HG03460 (cell line): ENCODE measurements at regions not wholly inside any gene's neighbourhood (a gene's known extent, or its start where the extent isn't known, plus 50 kb on each side); places are given as distances from the start of the nearest gene placed in this dataset.
"Not testable (repeated sequence)": the region's sequence is repeated elsewhere in the genome, so short reads cannot be mapped to it uniquely, and the experiment has no call there.

Experiments used
- ATAC-seq: cut with Tn5 transposase; IDR thresholded peaks from one replicate; pipeline ENCODE4 v1.9.1; 2021; ENCODE audit not compliant: unreplicated experiment

DNA sequence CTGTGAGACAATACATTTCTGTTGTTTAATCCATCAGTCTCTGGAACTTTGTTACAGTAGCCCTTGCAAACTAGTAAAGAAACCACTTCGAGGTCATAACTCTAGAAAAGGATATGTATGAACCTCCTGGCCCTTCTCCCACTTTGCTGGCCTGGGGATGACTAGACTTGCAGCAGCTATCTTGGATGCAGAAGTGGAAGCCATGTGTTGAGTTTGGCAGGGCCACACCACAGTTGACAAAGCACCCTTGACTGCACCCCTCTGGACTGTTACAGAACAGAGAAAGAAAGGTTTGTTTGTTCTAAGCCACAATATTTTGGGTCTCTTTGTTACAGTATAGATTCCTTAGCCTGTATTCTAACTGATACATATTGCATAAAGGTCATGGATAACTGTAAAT, 183.2 kb upstream of the TAS2R1 start:
- no peak for ATAC-seq

DNA sequence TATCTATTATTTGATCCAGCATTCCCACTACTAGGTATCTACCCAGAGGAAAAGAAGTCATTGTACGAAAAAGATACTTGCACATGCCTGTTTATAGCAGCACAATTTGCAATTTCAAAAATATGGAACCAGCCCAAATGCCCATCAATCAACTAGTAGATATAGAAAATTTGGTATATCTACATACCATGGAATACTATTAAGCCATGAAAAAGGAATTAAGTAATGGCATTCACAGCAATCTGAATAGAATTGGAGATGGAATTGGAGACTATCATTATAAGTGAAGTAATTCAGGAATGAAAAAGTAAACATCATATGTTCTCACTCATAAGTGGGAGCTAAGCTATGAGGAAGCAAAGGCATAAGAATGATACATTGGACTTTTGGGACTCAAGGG, 177.2 kb upstream of the TAS2R1 start:
- not testable (repeated sequence) for ATAC-seq

DNA sequence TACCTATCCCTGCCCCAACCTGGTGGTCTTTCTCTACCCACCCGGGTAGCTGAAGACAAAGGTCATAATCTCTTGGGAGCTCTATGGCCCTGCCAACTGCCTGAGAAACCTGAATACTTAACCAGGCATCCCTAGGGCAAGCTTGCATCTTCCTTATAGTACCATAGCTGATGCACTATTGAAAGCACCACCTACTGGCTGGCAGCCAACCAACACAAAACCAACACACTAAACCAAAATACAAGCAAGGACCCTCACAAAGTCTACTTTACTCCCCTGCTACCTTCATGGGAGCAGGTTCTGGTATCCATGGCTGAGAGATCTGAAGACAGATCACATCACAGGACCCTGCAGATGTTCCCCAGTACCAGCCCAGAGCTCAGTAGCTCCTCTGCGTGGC, 171.8 kb upstream of the TAS2R1 start:
- ATAC-seq, result no peak

DNA sequence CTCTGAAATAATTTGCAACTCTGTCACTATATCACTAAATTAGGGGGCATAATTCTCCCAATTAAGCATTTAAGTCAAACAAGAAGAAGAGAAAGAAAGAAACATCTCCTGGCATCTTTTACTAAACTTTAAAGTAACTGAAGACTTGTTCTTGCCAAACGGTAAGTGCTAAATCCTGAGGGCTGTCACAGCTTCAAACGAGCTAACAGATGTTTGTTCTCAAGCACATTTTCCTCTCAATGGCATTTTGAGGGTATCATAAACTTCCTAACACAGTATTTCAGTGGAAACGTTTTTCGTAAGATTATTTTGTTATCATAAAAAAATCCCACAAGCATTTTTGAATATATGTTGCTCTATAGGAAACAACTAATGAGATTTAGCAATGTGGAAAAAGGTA, 169.5 kb upstream of the TAS2R1 start:
- no peak for ATAC-seq

DNA sequence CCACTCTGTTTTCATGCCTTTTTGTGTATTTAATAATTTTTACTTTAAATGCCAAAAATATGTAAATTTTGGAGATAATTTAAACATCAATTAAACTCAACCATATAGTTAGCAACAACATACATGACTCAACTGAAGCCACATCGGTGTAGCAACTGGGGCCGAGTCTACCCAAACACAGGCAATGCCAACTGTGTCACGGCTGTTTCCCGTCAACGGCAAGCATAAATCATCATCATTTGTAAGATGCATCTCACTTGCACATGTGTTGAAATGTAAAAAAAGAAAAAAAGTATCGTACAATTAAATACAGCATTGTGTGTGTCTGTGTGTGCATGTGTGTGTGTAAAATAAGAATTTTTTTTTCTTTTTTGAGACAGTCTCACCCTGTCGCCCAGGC, 160.1 kb upstream of the TAS2R1 start:
- no peak for ATAC-seq

DNA sequence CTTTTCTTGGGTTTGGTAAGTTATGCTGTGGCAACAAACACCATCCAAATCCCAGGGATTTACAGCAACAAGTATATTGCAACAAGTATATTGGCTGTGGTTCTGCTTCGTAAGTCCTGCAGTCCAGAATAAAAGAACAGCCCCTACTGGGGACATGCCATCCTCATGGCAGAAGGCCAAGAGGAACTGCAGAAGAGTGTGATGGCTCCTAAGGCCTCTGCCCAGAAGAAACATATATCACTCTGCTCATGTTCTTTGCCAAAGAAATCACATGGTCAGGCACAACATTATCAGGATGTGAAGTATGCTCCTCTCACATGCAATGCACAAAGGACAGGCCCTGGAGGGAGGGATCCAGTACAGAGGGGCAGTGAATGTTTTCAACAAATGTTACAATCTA, 159.6 kb upstream of the TAS2R1 start:
- ATAC-seq, result no peak

DNA sequence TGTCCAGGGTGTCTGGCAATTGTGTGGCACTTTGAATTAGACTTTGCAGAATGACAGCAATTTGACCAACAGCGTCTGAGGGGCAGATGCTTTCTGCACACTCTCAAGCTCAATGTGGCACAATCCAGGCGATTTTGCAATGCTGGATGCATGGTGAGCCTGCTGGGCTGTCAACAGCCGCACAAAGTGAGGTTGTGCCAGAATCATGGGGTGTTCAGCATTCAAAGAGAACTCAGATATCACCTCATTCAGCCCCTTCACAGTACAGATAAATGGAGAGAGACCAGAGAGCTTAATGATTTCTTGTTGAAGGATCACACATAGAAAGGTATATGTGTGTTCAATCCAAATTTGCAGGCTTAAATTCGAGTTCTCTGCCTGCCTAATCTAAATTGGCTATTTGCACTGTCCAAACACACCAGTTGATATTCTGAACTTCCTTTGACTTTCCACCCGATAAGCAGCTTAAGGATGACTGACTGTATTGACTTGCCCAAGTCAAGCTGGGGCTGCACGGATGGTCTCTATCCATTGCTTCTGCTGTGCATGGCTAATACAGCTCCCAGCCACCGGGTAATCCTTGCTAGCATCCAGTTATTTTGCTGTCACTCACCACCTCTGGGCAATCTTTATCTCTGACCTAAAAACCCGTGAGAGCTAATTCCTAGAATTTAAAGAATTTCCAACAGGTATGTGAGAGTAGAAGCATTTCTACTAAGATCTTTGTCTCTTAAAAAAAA, 157.9 kb upstream of the TAS2R1 start:
- no peak for ATAC-seq

DNA sequence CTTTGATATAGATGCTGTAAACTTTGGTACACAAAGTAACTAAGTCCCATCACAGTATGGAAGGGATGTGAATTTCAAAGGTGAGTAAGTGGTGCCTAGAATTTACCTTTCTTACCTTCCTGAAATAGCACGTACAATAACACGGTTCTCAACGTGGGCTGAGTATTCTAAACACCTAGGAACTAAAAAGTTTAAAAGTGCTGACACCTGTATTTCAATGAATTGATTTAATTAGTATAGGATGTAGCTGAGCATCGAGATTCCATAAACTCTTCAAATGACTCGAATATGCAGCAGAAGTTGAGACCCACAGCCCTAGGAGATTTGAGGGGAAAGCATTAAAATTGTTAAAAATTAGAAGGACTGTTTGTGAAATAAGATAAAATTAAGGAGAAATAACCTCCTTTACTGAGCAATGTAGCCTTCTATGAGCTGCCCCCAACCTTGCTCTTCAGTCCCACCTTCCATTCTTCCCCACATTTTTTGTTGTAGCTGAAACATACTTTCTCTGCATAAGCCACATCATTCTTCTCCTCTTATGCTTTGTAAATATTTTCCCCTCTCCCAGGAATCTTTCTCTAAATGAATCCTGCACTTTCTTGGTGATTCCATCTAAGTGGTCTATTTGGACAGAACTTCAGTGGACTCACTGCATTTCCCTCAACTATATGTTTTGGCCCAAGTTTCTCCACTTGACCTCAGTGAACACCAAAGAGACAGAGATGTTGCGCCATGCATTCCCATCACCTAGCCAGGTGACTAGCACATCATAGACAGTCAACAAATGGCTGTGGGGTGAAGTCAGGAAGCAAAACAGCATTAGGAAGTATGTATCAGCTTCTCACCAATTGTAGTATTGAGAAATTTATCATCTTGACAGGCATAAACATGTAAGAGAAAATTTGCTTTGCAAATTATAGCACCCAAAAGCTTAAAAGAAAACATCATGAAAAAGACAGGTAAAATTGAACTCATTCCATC, 156.5 kb upstream of the TAS2R1 start:
- no peak for ATAC-seq

DNA sequence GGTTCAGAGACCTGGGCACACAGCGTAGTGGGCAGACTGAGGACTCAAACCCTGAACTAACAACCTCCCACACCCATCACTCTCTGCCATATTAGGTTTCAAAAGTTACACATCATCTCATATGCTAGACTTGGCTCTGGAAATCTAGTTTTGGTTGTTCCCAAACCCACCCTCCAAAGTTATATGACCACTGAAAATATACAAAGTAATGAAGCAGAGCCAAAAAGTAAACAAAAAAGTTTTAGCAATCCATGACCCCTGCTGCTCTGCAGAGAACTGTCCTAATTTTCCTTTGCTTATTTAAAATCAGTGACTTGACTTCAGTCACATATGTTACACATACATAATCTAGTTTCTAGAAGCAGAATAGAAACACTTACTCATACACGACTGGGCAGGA, 155.6 kb upstream of the TAS2R1 start:
- no peak for ATAC-seq

DNA sequence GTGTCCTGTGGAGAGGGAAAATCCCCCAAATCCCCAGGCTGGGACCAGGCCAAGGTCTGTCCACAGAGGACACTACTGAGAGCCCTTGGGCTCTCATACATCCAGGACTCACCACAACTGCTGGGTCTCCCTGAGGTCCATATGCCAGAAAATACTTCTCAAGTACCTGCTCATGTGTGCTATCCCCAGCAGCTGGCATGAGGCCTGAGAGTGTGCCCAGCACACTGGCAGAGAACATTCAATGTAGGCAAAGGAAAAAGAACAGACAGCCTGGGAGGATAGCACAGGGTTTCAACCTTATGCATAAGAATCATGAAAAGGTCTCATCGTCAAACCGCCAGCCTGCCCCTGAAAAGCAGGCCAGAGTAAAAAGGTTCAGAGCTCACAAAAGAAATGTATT, 154.1 kb upstream of the TAS2R1 start:
- ATAC-seq, result no peak

DNA sequence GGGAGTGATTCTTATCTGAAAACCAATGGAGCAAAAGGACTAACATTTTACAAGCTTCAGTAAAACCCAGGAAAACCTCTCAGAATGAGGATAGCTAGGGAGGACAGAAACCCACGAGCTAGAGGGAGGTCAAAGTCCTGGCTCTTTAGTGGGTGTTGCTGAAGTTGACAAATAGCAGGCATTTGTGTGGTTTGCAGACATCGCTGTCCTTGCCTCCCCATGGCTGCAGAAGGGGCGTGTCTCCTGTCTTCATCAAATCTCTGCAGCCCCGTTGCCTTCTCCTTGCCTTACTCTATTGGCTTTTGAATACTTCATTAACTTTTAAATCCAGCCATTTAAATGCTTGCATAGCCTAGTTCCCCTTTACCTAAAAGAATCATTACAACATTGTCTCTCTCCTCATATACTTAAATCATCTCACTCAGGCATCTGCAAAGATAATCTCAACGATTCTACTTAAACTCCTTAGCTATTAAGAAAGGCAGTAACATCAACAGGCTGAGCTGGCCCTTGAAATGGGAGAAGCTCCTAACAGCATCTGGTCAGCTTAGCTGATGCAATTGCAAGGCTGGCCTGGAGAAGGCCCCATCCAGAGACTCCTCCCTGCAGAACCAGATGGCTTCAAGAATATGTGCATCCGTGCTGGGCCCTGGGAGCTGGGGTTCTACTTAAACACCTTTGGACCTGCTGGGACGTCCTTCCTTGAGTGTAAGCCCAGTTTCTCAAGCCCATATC, 152.8 kb upstream of the TAS2R1 start:
- ATAC-seq, result no peak

DNA sequence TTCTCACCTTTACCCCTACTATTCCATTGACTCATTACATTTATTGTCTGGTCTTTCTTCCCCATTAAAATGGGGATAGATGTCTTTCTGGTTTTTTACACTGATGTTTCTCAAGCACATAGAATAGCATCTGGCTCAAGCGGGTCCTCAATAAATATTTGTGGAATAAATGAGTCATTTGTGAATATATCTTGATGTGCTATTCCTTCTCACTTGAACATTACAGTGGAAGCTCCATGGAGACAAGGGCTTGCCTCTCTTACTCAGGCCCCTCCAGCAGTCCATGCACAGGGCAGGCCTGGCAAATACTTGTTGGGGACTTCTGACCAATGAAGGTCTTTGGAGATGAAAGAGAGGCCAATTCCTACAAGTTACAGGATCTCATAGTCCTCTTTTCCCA, 151.7 kb upstream of the TAS2R1 start:
- no peak for ATAC-seq

DNA sequence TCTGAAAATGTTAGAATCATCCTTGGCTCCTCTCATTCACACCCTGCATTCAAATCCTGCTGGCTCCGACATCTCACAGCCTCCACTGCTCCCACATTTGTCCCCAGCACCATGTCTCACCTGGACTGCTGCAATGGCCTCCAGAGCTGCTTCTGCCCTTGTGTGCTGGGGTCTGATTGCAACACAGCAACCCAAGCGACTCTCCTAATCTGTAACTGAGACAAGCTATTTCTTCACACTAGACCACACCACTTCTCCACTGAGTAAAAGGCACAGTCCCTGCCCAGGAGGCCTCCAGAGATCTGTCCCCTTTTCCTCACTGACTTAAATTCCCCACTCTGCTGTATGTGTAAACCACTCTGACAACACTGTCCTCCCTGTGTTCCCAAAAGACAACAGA, 151.1 kb upstream of the TAS2R1 start:
- ATAC-seq, result no peak

DNA sequence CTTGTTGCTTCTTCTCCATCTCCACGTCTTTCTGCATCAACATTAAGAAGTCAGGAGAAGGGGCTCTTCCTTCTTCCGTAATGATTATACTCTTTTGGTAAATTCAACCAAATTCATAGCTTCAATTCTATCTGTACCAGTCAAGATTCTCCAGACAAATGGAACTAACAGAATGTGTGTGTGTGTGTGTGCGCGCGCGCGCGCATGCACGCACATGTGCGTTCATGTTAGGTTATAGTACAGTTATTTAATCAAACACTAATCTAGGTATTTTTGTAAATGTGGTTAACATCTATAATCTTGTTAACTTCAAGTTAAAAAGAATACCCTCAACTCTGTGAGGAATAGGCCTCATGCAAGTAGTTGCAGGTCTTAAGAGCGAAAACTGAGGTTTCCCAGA, 150.3 kb upstream of the TAS2R1 start:
- ATAC-seq, result no peak

DNA sequence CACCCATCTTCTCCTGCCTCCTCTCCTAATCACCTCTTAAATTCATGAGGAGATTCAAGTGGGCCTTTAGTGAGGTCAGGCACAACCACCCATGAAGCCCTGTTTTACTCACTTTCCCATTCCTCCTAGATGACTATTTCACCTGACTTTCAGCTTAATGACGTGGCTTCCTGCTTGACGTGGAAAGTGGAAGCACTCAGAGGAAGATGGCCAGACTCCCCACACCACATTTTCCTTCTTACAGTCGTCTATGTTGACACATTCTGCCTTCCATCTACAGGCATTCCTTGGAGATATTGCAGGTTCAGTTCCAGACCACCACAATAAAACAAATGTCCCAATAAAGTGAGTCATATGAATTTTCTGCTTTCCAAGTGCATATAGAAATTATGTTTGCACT, 146.4 kb upstream of the TAS2R1 start:
- ATAC-seq, result no peak

DNA sequence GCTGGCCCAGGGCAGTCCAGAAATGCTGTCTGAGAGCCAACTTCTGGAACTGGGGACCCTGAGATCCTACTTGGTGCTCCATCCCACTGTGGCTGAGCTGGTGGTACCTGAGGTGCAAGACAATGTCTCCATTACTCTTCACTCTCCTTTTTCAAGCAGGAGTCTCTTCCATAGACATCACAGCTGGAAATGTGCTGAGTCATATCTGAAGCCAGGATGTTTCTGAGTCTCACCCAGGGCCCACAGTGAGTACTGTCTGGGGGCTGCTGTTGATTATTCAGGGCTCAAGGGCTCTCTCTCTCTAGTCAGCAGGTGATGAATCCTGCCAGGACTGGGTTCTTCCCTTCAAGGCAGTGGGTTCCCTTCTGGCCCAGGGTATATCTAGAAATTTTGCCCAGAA, 145.2 kb upstream of the TAS2R1 start:
- no peak for ATAC-seq

DNA sequence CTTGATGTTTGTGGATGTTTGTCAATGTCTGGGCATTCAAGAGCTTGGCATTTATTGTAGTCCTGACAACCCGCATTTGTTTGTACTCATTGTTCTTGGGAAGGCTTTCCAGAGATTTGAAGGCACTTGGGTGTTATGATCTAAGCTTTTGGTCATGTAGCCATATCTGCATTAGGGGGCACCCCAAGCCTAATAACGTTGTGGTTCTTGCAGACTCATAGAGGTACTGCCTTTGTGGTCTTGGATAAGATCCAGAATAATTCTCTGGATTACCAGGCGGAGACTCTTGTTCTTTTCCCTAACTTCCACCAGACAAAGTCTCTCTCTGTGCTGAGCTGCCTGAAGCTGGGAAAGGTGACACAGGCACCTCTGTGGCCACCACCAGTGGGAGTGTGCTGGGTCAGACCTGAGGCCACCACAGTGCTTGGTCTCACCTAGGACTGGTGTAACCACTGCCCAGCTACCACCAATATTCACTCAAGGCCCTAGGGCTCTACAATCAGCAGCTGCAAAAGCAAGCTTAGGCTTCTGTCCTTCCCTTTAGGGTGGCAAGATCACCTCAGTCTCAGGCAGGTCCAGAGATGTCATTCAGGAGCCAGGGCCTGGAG, 144.4 kb upstream of the TAS2R1 start:
- no peak for ATAC-seq

DNA sequence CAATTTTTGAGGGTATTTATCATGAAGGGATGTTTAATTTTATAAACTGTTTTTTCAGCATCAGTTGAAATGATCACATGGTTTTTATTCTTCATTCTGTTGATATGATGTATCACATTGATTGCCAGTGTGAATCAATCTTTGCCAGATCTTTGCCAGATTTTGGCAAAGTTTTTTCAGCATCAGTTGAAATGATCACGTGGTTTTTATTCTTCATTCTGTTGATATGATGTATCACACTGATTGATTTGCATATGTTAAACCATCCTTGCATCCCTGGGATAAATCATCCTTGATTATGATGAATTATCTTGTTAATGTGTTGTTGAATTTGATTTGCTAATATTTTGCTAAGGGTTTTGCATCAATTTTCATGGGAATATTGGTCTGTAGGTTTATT, 140.9 kb upstream of the TAS2R1 start:
- ATAC-seq, result no peak

DNA sequence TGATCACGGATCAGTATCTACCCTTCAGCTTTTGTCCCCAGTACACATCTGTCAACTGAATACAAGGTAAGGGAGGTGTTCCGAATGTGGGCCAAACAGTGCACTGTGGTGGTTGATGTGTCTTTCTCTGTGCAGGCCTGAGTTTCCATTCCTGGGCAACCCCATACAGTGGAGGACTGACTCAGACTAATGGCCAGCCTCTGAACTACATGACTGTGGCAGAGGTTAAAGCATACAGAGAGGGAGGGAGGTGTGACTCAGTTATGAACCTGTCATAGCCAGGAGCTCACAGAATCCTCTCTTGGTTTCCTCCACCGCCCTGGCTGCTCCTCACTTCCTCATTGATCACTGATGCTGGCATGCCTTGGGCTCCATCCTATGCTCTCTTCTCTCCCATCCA, 136.4 kb upstream of the TAS2R1 start:
- no peak for ATAC-seq

DNA sequence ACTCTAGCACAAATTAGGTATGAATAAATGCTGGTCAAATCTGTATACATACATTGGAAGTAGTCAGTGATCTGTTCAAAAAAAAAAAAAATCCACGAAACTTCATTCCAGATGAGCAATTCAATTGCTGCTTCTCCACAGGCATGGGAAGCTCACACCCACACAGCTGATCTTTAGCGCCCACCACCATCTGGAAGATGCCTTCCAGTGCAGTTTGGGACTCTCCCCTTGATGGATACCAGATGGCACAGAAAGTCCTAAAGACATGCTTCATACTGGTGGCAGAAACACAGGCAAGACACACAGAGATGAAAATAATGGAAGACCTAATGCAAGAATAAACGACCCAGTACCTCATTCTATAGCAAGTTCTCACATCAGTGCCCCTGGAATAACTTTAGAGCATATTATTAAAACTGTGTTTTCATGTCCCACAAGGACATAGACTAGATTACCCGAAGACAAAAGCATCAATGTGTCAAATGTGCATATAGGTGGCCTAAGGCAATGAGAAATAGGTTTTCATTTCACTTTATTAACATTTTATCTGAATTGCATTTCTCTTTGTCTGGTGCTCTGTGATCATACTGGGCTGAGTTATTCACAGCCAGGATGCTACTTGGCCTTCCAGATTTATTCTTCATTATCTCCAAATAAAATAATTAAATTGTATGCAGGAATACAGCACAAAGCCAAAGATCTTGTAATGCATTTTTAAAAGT, 135.4 kb upstream of the TAS2R1 start:
- no peak for ATAC-seq

DNA sequence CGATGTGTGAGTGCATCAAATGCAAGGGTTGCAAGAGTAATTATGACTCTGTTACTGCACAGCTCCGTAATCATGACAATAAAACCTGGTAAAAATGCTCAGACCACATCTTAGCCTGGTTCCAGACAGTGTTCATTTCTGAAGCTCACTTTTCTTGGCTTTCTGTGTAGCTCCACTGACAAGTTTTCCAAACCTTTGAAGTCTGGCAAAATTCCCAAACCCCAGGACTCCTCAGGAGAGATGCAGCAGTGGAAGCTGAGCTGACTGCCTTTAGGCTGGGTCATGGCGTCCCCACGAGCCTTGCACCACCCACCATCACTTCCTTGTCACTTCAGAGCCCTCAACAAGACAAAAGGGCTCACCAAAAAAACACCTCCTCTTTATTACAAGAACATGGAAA, 131.6 kb upstream of the TAS2R1 start:
- ATAC-seq, result no peak
